CD8-positive, alpha-beta memory T cell (primary cell): ENCODE measurements at regions not wholly inside any gene's neighbourhood (a gene's known extent, or its start where the extent isn't known, plus 50 kb on each side); places are given as distances from the start of the nearest gene placed in this dataset.

ENCODE experiments used
- CTCF ChIA-PET: fragments of 350-600 bp; sonication (Branson Sonifier 250); formaldehyde crosslinking; loops from one replicate; lab custom pipeline; 2021; ENCODE audit warnings: antibody characterized with exemption; lab: Charles Lee
- POLR2A ChIA-PET: fragments of 350-600 bp; sonication (Branson Sonifier 250); formaldehyde crosslinking; loops from one replicate; lab custom pipeline; 2021; ENCODE audit warnings: antibody characterized with exemption; lab: Charles Lee
- DNase-seq, 5 donors: peaks; one replicate each; pipeline versions ENCODE4 v3.0.0 to v3.0.0-alpha.2; 2020 to 2022; ENCODE audit warnings: mixed read lengths in 1 of 5
- H3K27ac ChIP-seq: one replicate; pipeline ENCODE4 v1.7.0; 2013; ENCODE audit warnings: low read depth, mild to moderate bottlenecking, low read length, moderate library complexity
- H3K27me3 ChIP-seq: 2 replicates; pipeline ENCODE4 v1.7.0; 2013; ENCODE audit warnings: low read length, mild to moderate bottlenecking; ENCODE audit not compliant: insufficient read depth, poor library complexity, severe bottlenecking
- H3K36me3 ChIP-seq: 2 replicates; pipeline ENCODE4 v1.7.0; 2013; ENCODE audit warnings: mild to moderate bottlenecking, low read length, moderate library complexity; ENCODE audit not compliant: insufficient read depth
- H3K4me1 ChIP-seq: 2 replicates; pipeline ENCODE4 v1.7.0; 2013; ENCODE audit warnings: mild to moderate bottlenecking, low read length, moderate library complexity; ENCODE audit not compliant: insufficient read depth
- H3K4me3 ChIP-seq: 2 replicates; pipeline ENCODE4 v1.7.0; 2013; ENCODE audit warnings: mild to moderate bottlenecking, low read length
- H3K9me3 ChIP-seq: 2 replicates; pipeline ENCODE4 v1.7.0; 2013; ENCODE audit warnings: mild to moderate bottlenecking, low read length
- H3K27ac Mint-ChIP-seq, 8 donors: one replicate each; pipeline ENCODE4 v1.8.0; 2020 to 2021; ENCODE audit warnings: mixed read lengths in 8 of 8, mild to moderate bottlenecking in 6 of 8, inconsistent platforms in 3 of 8, moderate library complexity in 3 of 8
- H3K27me3 Mint-ChIP-seq, 2 donors: one replicate each; pipeline ENCODE4 v1.8.0; 2020 to 2021; ENCODE audit warnings: mixed read lengths in 2 of 2, mild to moderate bottlenecking in 1 of 2, moderate library complexity in 1 of 2
- H3K36me3 Mint-ChIP-seq, 3 donors: one replicate each; pipeline ENCODE4 v1.8.0; 2020 to 2021; ENCODE audit warnings: mixed read lengths in 3 of 3, inconsistent platforms in 1 of 3, mild to moderate bottlenecking in 1 of 3
- H3K4me1 Mint-ChIP-seq, 3 donors: one replicate each; pipeline ENCODE4 v1.8.0; 2020 to 2021; ENCODE audit warnings: mixed read lengths in 3 of 3, inconsistent platforms in 1 of 3, mild to moderate bottlenecking in 1 of 3
- H3K4me3 Mint-ChIP-seq, 7 donors: one replicate each; pipeline ENCODE4 v1.8.0; 2020 to 2021; ENCODE audit warnings: mixed read lengths in 7 of 7, mild to moderate bottlenecking in 6 of 7, moderate library complexity in 4 of 7, inconsistent platforms in 2 of 7
- H3K9me3 Mint-ChIP-seq, 5 donors: one replicate each; pipeline ENCODE4 v1.8.0; 2020 to 2022; ENCODE audit warnings: mixed read lengths in 5 of 5, mild to moderate bottlenecking in 3 of 5, moderate library complexity in 2 of 5, inconsistent platforms in 1 of 5

- peaks cover 4 to 14% (median 9%) of the 10 kb centered on the region in 5 donors for H3K9me3 Mint-ChIP-seq
- POLR2A ChIA-PET = interaction anchor here (0.6 kb wide), 1 partner anchor 1427 kb away, joined by 4 read pairs; no protein-coding TSS in a partner anchor
- CTCF ChIA-PET = no interaction called here
- peaks cover 0 to 4% of the 10 kb centered on the region in 2 donors for H3K27me3 Mint-ChIP-seq
- H3K36me3 Mint-ChIP-seq = peaks cover 0 to 6% (median 0%) of the 10 kb centered on the region in 3 donors
- no peak overlapping the region for H3K27ac Mint-ChIP-seq
- no peaks in the 10 kb centered on the region for H3K4me1 ChIP-seq
- H3K27ac ChIP-seq = no peak overlapping the region
- H3K36me3 ChIP-seq = no peaks in the 10 kb centered on the region
- no peak for DNase-seq
- no peak overlapping the region for H3K4me3 ChIP-seq
- peaks cover 3 to 17% (median 16%) of the 10 kb centered on the region in 3 donors for H3K4me1 Mint-ChIP-seq
- no peaks in the 10 kb centered on the region for H3K27me3 ChIP-seq
- H3K4me3 Mint-ChIP-seq = no peak overlapping the region
- H3K9me3 ChIP-seq = no peaks in the 10 kb centered on the region
Measured at GRCh38 chr21:18147678-18148077, 97.0 kb upstream of the CHODL start.

GRCh38 chr21:18146820-18147219 lies 97.8 kb upstream of the CHODL start:
- no peak overlapping the region for H3K4me3 Mint-ChIP-seq
- no peak overlapping the region for H3K27ac Mint-ChIP-seq

GRCh38 chr21:18144339-18144738 lies 100.3 kb upstream of the CHODL start:
- no peak for DNase-seq
- Mint-ChIP-seq H3K27me3 (peaks cover 0 to 4% of the 10 kb centered on the region in 2 donors), H3K9me3 (peaks cover 4 to 16% (median 10%) of the 10 kb centered on the region in 5 donors), H3K4me3 (no peak overlapping the region), H3K36me3 (peaks cover 0 to 8% (median 0%) of the 10 kb centered on the region in 3 donors), H3K4me1 (no peaks in the 10 kb centered on the region), H3K27ac (no peak overlapping the region)
- Histone ChIP-seq H3K9me3 (no peaks in the 10 kb centered on the region), H3K27me3 (no peaks in the 10 kb centered on the region), H3K4me3 (no peak overlapping the region), H3K36me3 (no peaks in the 10 kb centered on the region), H3K27ac (no peak overlapping the region), H3K4me1 (no peaks in the 10 kb centered on the region)
- CTCF ChIA-PET = no interaction called here
- POLR2A ChIA-PET = no interaction called here

More at GRCh38 chr21:18146820-18147219, 97.8 kb upstream of the CHODL start:
- Mint-ChIP-seq H3K36me3 (peaks cover 0 to 6% (median 0%) of the 10 kb centered on the region in 3 donors), H3K9me3 (peaks cover 4 to 14% (median 9%) of the 10 kb centered on the region in 5 donors), H3K4me1 (peaks cover 3 to 8% (median 7%) of the 10 kb centered on the region in 3 donors), H3K27me3 (peaks cover 0 to 4% of the 10 kb centered on the region in 2 donors)
- no peaks in the 10 kb centered on the region for H3K9me3 ChIP-seq
- H3K27ac ChIP-seq = no peak overlapping the region
- CTCF ChIA-PET = no interaction called here
- POLR2A ChIA-PET = interaction anchor here (0.6 kb wide), 1 partner anchor 1428 kb away, joined by 4 read pairs; no protein-coding TSS in a partner anchor
- no peak for DNase-seq
- H3K36me3 ChIP-seq = no peaks in the 10 kb centered on the region
- no peak overlapping the region for H3K4me3 ChIP-seq
- H3K27me3 ChIP-seq = no peaks in the 10 kb centered on the region
- no peaks in the 10 kb centered on the region for H3K4me1 ChIP-seq

GRCh38 chr21:18142655-18143054 lies 102.0 kb upstream of the CHODL start:
- Mint-ChIP-seq H3K4me1 (no peaks in the 10 kb centered on the region), H3K27me3 (no peaks in the 10 kb centered on the region), H3K4me3 (no peak overlapping the region), H3K9me3 (peaks cover 4 to 18% (median 12%) of the 10 kb centered on the region in 5 donors), H3K27ac (no peak overlapping the region), H3K36me3 (peaks cover 0 to 8% (median 2%) of the 10 kb centered on the region in 3 donors)
- Histone ChIP-seq H3K4me1 (no peaks in the 10 kb centered on the region), H3K9me3 (no peaks in the 10 kb centered on the region), H3K36me3 (no peaks in the 10 kb centered on the region), H3K27ac (no peak overlapping the region), H3K27me3 (no peaks in the 10 kb centered on the region), H3K4me3 (no peak overlapping the region)
- ChIA-PET CTCF (interaction anchor here (1.0 kb wide), 1 partner anchor 101 kb away, joined by 3 read pairs; no protein-coding TSS in a partner anchor), POLR2A (no interaction called here)
- no peak for DNase-seq

- Mint-ChIP-seq H3K36me3 (peaks cover 0 to 3% (median 2%) of the 10 kb centered on the region in 3 donors), H3K27me3 (no peaks in the 10 kb centered on the region), H3K4me1 (no peaks in the 10 kb centered on the region), H3K27ac (no peak overlapping the region), H3K4me3 (no peak overlapping the region), H3K9me3 (peaks cover 0 to 7% (median 3%) of the 10 kb centered on the region in 5 donors)
- no peak overlapping the region for H3K27ac ChIP-seq
- H3K4me1 ChIP-seq = no peaks in the 10 kb centered on the region
- ChIA-PET CTCF (no interaction called here), POLR2A (no interaction called here)
- no peak overlapping the region for H3K4me3 ChIP-seq
- no peaks in the 10 kb centered on the region for H3K9me3 ChIP-seq
- H3K27me3 ChIP-seq = no peaks in the 10 kb centered on the region
- DNase-seq = no peak
- no peaks in the 10 kb centered on the region for H3K36me3 ChIP-seq
Measured at GRCh38 chr21:18138507-18138906, 106.1 kb upstream of the CHODL start.

GRCh38 chr21:18129526-18129925 lies 115.1 kb upstream of the CHODL start:
- peaks cover 0 to 4% of the 10 kb centered on the region in 2 donors for H3K27me3 Mint-ChIP-seq

GRCh38 chr21:18118566-18118965 lies 126.1 kb upstream of the CHODL start:
- ChIA-PET POLR2A (no interaction called here), CTCF (no interaction called here)
- DNase-seq = no peak
- Histone ChIP-seq H3K4me1 (no peaks in the 10 kb centered on the region), H3K36me3 (no peaks in the 10 kb centered on the region), H3K4me3 (no peak overlapping the region), H3K27ac (no peak overlapping the region), H3K27me3 (no peaks in the 10 kb centered on the region), H3K9me3 (no peaks in the 10 kb centered on the region)
- H3K27ac Mint-ChIP-seq = no peak overlapping the region
- H3K4me3 Mint-ChIP-seq = no peak overlapping the region
- no peaks in the 10 kb centered on the region for H3K27me3 Mint-ChIP-seq
- H3K4me1 Mint-ChIP-seq = no peaks in the 10 kb centered on the region
- peaks cover 0 to 7% (median 2%) of the 10 kb centered on the region in 5 donors for H3K9me3 Mint-ChIP-seq
- no peaks in the 10 kb centered on the region for H3K36me3 Mint-ChIP-seq

More at GRCh38 chr21:18129526-18129925, 115.1 kb upstream of the CHODL start:
- H3K4me3 Mint-ChIP-seq = no peak overlapping the region
- CTCF ChIA-PET = no interaction called here
- peaks cover 0 to 11% (median 2%) of the 10 kb centered on the region in 5 donors for H3K9me3 Mint-ChIP-seq
- H3K9me3 ChIP-seq = no peaks in the 10 kb centered on the region
- DNase-seq = no peak
- H3K27ac Mint-ChIP-seq = peak overlapping the region in 1 of 8 donors; percentile 44
- no peaks in the 10 kb centered on the region for H3K4me1 Mint-ChIP-seq
- H3K36me3 Mint-ChIP-seq = peaks cover 0 to 2% (median 0%) of the 10 kb centered on the region in 3 donors
- POLR2A ChIA-PET = no interaction called here
- no peaks in the 10 kb centered on the region for H3K36me3 ChIP-seq
- no peak overlapping the region for H3K4me3 ChIP-seq
- no peaks in the 10 kb centered on the region for H3K4me1 ChIP-seq
- H3K27me3 ChIP-seq = no peaks in the 10 kb centered on the region
- H3K27ac ChIP-seq = no peak overlapping the region

- CTCF ChIA-PET = no interaction called here
- H3K9me3 ChIP-seq = no peaks in the 10 kb centered on the region
Measured at GRCh38 chr21:18117176-18117575, 127.5 kb upstream of the CHODL start.

More at GRCh38 chr21:18117176-18117575, 127.5 kb upstream of the CHODL start:
- Histone ChIP-seq H3K4me3 (no peak overlapping the region), H3K36me3 (no peaks in the 10 kb centered on the region), H3K27ac (no peak overlapping the region), H3K27me3 (no peaks in the 10 kb centered on the region), H3K4me1 (no peaks in the 10 kb centered on the region)
- no peak overlapping the region for H3K27ac Mint-ChIP-seq
- H3K4me3 Mint-ChIP-seq = no peak overlapping the region
- no peak for DNase-seq
- H3K36me3 Mint-ChIP-seq = no peaks in the 10 kb centered on the region
- no peaks in the 10 kb centered on the region for H3K4me1 Mint-ChIP-seq
- POLR2A ChIA-PET = no interaction called here
- peaks cover 0 to 7% (median 2%) of the 10 kb centered on the region in 5 donors for H3K9me3 Mint-ChIP-seq
- H3K27me3 Mint-ChIP-seq = no peaks in the 10 kb centered on the region
